NT2/D1 (cell line): ENCODE measurements at regions not wholly inside any gene's neighbourhood (a gene's known extent, or its start where the extent isn't known, plus 50 kb on each side); places are given as distances from the start of the nearest gene placed in this dataset.

Source experiments
- DNase-seq: peaks from one replicate; pipeline ENCODE4 v3.0.0-alpha.2; 2011; ENCODE audit warnings: low read depth, low spot score
- H3K27me3 ChIP-seq: 2 replicates; pipeline ENCODE4 v1.6.0; 2011; ENCODE audit warnings: mild to moderate bottlenecking; ENCODE audit not compliant: insufficient read length, insufficient read depth
- H3K36me3 ChIP-seq: 2 replicates; pipeline ENCODE4 v1.6.1; 2011; ENCODE audit warnings: mild to moderate bottlenecking, low read length, mixed read lengths; ENCODE audit not compliant: insufficient read depth, insufficient read length
- H3K4me1 ChIP-seq: 2 replicates; pipeline ENCODE4 v1.5.1; 2011; ENCODE audit not compliant: insufficient read depth, insufficient read length
- H3K4me3 ChIP-seq: 2 replicates; pipeline ENCODE4 v1.5.1; 2011; ENCODE audit warnings: low read depth; ENCODE audit not compliant: insufficient read length
- H3K9ac ChIP-seq: 2 replicates; pipeline ENCODE4 v1.6.0; 2011; ENCODE audit warnings: low read depth; ENCODE audit not compliant: insufficient read length
- H3K9me3 ChIP-seq: 2 replicates; pipeline ENCODE4 v1.5.1; 2011; ENCODE audit warnings: mild to moderate bottlenecking, low read length; ENCODE audit not compliant: insufficient read depth
- SUZ12 ChIP-seq: IDR thresholded peaks from 2 replicates; pipeline ENCODE4 v1.6.1; 2011; ENCODE audit not compliant: insufficient read length, insufficient read depth; ENCODE audit errors: extremely low read depth
- YY1 ChIP-seq: IDR thresholded peaks from 2 replicates; pipeline ENCODE4 v1.6.1; 2011; ENCODE audit not compliant: insufficient read length, insufficient read depth
- ZNF274 ChIP-seq: IDR thresholded peaks from 2 replicates; pipeline ENCODE4 v1.6.1; 2011; ENCODE audit warnings: mild to moderate bottlenecking, low read depth, low read length

- DNase-seq = no peak
- no peaks in the 10 kb centered on the region for H3K27me3 ChIP-seq
- no peaks in the 10 kb centered on the region for H3K36me3 ChIP-seq
- TF ChIP-seq YY1 = no peak
- TF ChIP-seq ZNF274 = no peak
- no peak for TF ChIP-seq SUZ12
- H3K9ac ChIP-seq = no peak overlapping the region
- no peaks in the 10 kb centered on the region for H3K9me3 ChIP-seq
- H3K4me1 ChIP-seq = peaks cover 17% of the 10 kb centered on the region
- H3K4me3 ChIP-seq = no peak overlapping the region
Observed at GRCh38 chr1:9449976-9450696, 89.1 kb upstream of the SLC25A33 start.

GRCh38 chr1:9451081-9451480, 88.2 kb upstream of the SLC25A33 start:
- no peak for DNase-seq
- H3K36me3 ChIP-seq = no peaks in the 10 kb centered on the region
- no peaks in the 10 kb centered on the region for H3K9me3 ChIP-seq
- TF ChIP-seq ZNF274 = no peak
- no peak for TF ChIP-seq YY1
- TF ChIP-seq SUZ12 = no peak
- H3K27me3 ChIP-seq = no peaks in the 10 kb centered on the region
- peaks cover 17% of the 10 kb centered on the region for H3K4me1 ChIP-seq
- H3K9ac ChIP-seq = no peak overlapping the region
- no peak overlapping the region for H3K4me3 ChIP-seq

GRCh38 chr1:9452516-9453140, 86.6 kb upstream of the SLC25A33 start:
- Histone ChIP-seq H3K27me3 (no peaks in the 10 kb centered on the region), H3K9ac (no peak overlapping the region), H3K4me3 (no peak overlapping the region), H3K9me3 (no peaks in the 10 kb centered on the region), H3K36me3 (no peaks in the 10 kb centered on the region), H3K4me1 (peaks cover 17% of the 10 kb centered on the region)
- no peak for TF ChIP-seq SUZ12
- TF ChIP-seq YY1 = no peak
- TF ChIP-seq ZNF274 = no peak
- DNase-seq = no peak

- Histone ChIP-seq H3K4me1 (peaks cover 15% of the 10 kb centered on the region), H3K9ac (no peak overlapping the region), H3K36me3 (no peaks in the 10 kb centered on the region), H3K4me3 (no peak overlapping the region), H3K27me3 (no peaks in the 10 kb centered on the region), H3K9me3 (no peaks in the 10 kb centered on the region)
- DNase-seq = no peak
- TF ChIP-seq ZNF274 = no peak
Observed at GRCh38 chr1:9453375-9453774, 85.9 kb upstream of the SLC25A33 start.

- TF ChIP-seq SUZ12 = no peak
- TF ChIP-seq ZNF274 = no peak
- TF ChIP-seq YY1 = no peak
- H3K36me3 ChIP-seq = no peaks in the 10 kb centered on the region
- H3K9me3 ChIP-seq = no peaks in the 10 kb centered on the region
- no peak overlapping the region for H3K9ac ChIP-seq
- DNase-seq = no peak
- H3K27me3 ChIP-seq = no peaks in the 10 kb centered on the region
- no peak overlapping the region for H3K4me3 ChIP-seq
- H3K4me1 ChIP-seq = peaks cover 13% of the 10 kb centered on the region
Observed at GRCh38 chr1:9453779-9454418, 85.4 kb upstream of the SLC25A33 start.

GRCh38 chr1:9454494-9455066, 84.7 kb upstream of the SLC25A33 start:
- no peaks in the 10 kb centered on the region for H3K27me3 ChIP-seq
- DNase-seq = no peak
- H3K4me1 ChIP-seq = peaks cover 11% of the 10 kb centered on the region
- no peak for TF ChIP-seq YY1
- TF ChIP-seq ZNF274 = no peak
- no peak overlapping the region for H3K9ac ChIP-seq
- H3K36me3 ChIP-seq = no peaks in the 10 kb centered on the region
- H3K9me3 ChIP-seq = no peaks in the 10 kb centered on the region
- H3K4me3 ChIP-seq = no peak overlapping the region

GRCh38 chr1:9455487-9456234, 83.6 kb upstream of the SLC25A33 start:
- H3K36me3 ChIP-seq = no peaks in the 10 kb centered on the region
- DNase-seq = peak; percentile 52

More at GRCh38 chr1:9455487-9456234, 83.6 kb upstream of the SLC25A33 start:
- H3K9ac ChIP-seq = no peak overlapping the region
- H3K4me3 ChIP-seq = no peak overlapping the region
- H3K27me3 ChIP-seq = no peaks in the 10 kb centered on the region
- peaks cover 6% of the 10 kb centered on the region for H3K4me1 ChIP-seq
- no peaks in the 10 kb centered on the region for H3K9me3 ChIP-seq
- no peak for TF ChIP-seq ZNF274
- TF ChIP-seq SUZ12 = no peak
- no peak for TF ChIP-seq YY1
